H9 (cell line): ENCODE measurements at regions not wholly inside any gene's neighbourhood (a gene's known extent, or its start where the extent isn't known, plus 50 kb on each side); places are given as distances from the start of the nearest gene placed in this dataset.

Experiments
- DNase-seq: peaks from one replicate; pipeline ENCODE4 v3.0.0-alpha.2; 2017
- H2AFZ ChIP-seq: one replicate; pipeline ENCODE4 v1.6.1; 2013; ENCODE audit warnings: mild to moderate bottlenecking, low read length, control low read depth, moderate library complexity
- H2AK5ac ChIP-seq: 2 replicates; pipeline ENCODE4 v1.6.1; 2013; ENCODE audit warnings: low read length, control low read depth, mixed read lengths; ENCODE audit not compliant: insufficient read length
- H2BK120ac ChIP-seq: one replicate; pipeline ENCODE4 v1.6.1; 2013; ENCODE audit warnings: low read depth, mild to moderate bottlenecking, low read length, control low read depth, inconsistent platforms; ENCODE audit not compliant: poor library complexity, severe bottlenecking
- H2BK12ac ChIP-seq: 2 replicates; pipeline ENCODE4 v1.6.1; 2013; ENCODE audit warnings: low read length, control low read depth, mixed read lengths, low read depth; ENCODE audit not compliant: insufficient read length
- H2BK15ac ChIP-seq: 2 replicates; pipeline ENCODE4 v1.6.1; 2013; ENCODE audit warnings: low read depth, low read length, control low read depth
- H2BK20ac ChIP-seq: one replicate; pipeline ENCODE4 v1.6.1; 2013; ENCODE audit warnings: low read depth, mild to moderate bottlenecking, low read length, control low read depth, inconsistent platforms; ENCODE audit not compliant: poor library complexity, severe bottlenecking
- H2BK5ac ChIP-seq: 2 replicates; pipeline ENCODE4 v1.6.1; 2013; ENCODE audit warnings: low read length, control low read depth, mixed read lengths; ENCODE audit not compliant: insufficient read length
- H3K14ac ChIP-seq: 2 replicates; pipeline ENCODE4 v1.6.1; 2013; ENCODE audit warnings: low read length, control low read depth; ENCODE audit not compliant: insufficient read depth
- H3K18ac ChIP-seq: 2 replicates; pipeline ENCODE4 v1.6.1; 2013; ENCODE audit warnings: low read depth, mild to moderate bottlenecking, mixed read lengths, low read length, control low read depth; ENCODE audit not compliant: insufficient read length
- H3K23ac ChIP-seq: 2 replicates; pipeline ENCODE4 v1.6.1; 2013; ENCODE audit warnings: low read length, control low read depth, mixed read lengths, low read depth; ENCODE audit not compliant: insufficient read length
- H3K23me2 ChIP-seq: 2 replicates; pipeline ENCODE4 v1.6.1; 2013; ENCODE audit warnings: low read depth, mild to moderate bottlenecking, mixed read lengths, low read length, control low read depth; ENCODE audit not compliant: insufficient read length, poor library complexity, severe bottlenecking
- H3K27ac ChIP-seq: 2 replicates; pipeline ENCODE4 v1.5.1; 2013; ENCODE audit warnings: low read length, control low read depth, mixed read lengths, low read depth; ENCODE audit not compliant: insufficient read length
- H3K27me3 ChIP-seq: 2 replicates; pipeline ENCODE4 v1.6.1; 2013; ENCODE audit warnings: low read length, control low read depth, inconsistent platforms; ENCODE audit not compliant: insufficient read depth
- H3K4ac ChIP-seq: 2 replicates; pipeline ENCODE4 v1.6.1; 2013; ENCODE audit warnings: low read depth, mild to moderate bottlenecking, control low read depth, inconsistent platforms, low read length, moderate library complexity
- H3K4me1 ChIP-seq: 2 replicates; pipeline ENCODE4 v1.6.1; 2013; ENCODE audit warnings: low read length, control low read depth, inconsistent platforms; ENCODE audit not compliant: insufficient read depth
- H3K4me2 ChIP-seq: 2 replicates; pipeline ENCODE4 v1.6.1; 2013; ENCODE audit warnings: low read length, control low read depth, mixed read lengths; ENCODE audit not compliant: insufficient read length, insufficient read depth
- H3K56ac ChIP-seq: 2 replicates; pipeline ENCODE4 v1.6.1; 2013; ENCODE audit warnings: low read depth, mild to moderate bottlenecking, mixed read lengths, low read length, control low read depth; ENCODE audit not compliant: insufficient read length
- H3K79me1 ChIP-seq: 2 replicates; pipeline ENCODE4 v1.6.1; 2013; ENCODE audit warnings: low read depth, mild to moderate bottlenecking, moderate library complexity, low read length, control low read depth, inconsistent platforms; ENCODE audit not compliant: insufficient read depth, poor library complexity, severe bottlenecking
- H3K79me2 ChIP-seq: 2 replicates; pipeline ENCODE4 v1.6.1; 2013; ENCODE audit warnings: low read length, control low read depth, inconsistent platforms; ENCODE audit not compliant: insufficient read depth
- H3K9ac ChIP-seq: 2 replicates; pipeline ENCODE4 v1.6.1; 2013; ENCODE audit warnings: low read length, control low read depth, mixed read lengths; ENCODE audit not compliant: insufficient read length; ENCODE audit errors: extremely low read depth
- H3K9me3 ChIP-seq: one replicate; pipeline ENCODE4 v1.6.1; 2013; ENCODE audit warnings: low read depth, low read length, inconsistent platforms; ENCODE audit not compliant: control insufficient read depth
- H3T11ph ChIP-seq: one replicate; pipeline ENCODE4 v1.6.1; 2013; ENCODE audit warnings: mild to moderate bottlenecking, low read length, control low read depth, inconsistent platforms
- H4K20me1 ChIP-seq: one replicate; pipeline ENCODE4 v1.6.1; 2013; ENCODE audit not compliant: control insufficient read depth, insufficient read length, insufficient read depth
- H4K5ac ChIP-seq: 2 replicates; pipeline ENCODE4 v1.6.1; 2013; ENCODE audit warnings: low read depth, mild to moderate bottlenecking, mixed read lengths, low read length, control low read depth; ENCODE audit not compliant: insufficient read length
- H4K8ac ChIP-seq: replicated peaks from 2 replicates; pipeline ENCODE4 v1.6.1; 2013; ENCODE audit warnings: low read length, control low read depth, mixed read lengths, low read depth; ENCODE audit not compliant: insufficient read length
- H4K91ac ChIP-seq: 2 replicates; pipeline ENCODE4 v1.6.1; 2013; ENCODE audit warnings: low read depth, mild to moderate bottlenecking, moderate library complexity, mixed read lengths, low read length, control low read depth; ENCODE audit not compliant: insufficient read length
- H3K27ac Mint-ChIP-seq, 3 experiments: 2 replicates in 2 of 3; 3 replicates in 1 of 3; pipeline ENCODE4 v1.8.0; 2020 to 2021; ENCODE audit warnings: mixed read lengths in 3 of 3, mild to moderate bottlenecking in 1 of 3, moderate library complexity in 1 of 3
- H3K27me3 Mint-ChIP-seq: 2 replicates; pipeline ENCODE4 v1.8.0; 2021; ENCODE audit warnings: low read depth, mild to moderate bottlenecking, moderate library complexity, mixed read lengths
- H3K36me3 Mint-ChIP-seq, 3 experiments: 2 replicates in 2 of 3; 3 replicates in 1 of 3; pipeline ENCODE4 v1.8.0; 2020 to 2021; ENCODE audit warnings: low read depth in 3 of 3, mixed read lengths in 3 of 3; ENCODE audit not compliant: insufficient read depth in 1 of 3
- H3K4me1 Mint-ChIP-seq, 2 experiments: 2 replicates each; pipeline ENCODE4 v1.8.0; 2020; ENCODE audit warnings: mixed read lengths in 2 of 2
- H3K4me3 Mint-ChIP-seq, 2 experiments: 2 replicates in 1 of 2; 3 replicates in 1 of 2; pipeline ENCODE4 v1.8.0; 2020 to 2021; ENCODE audit warnings: mild to moderate bottlenecking in 2 of 2, mixed read lengths in 2 of 2, moderate library complexity in 1 of 2
- H3K9me3 Mint-ChIP-seq, 2 experiments: 2 replicates in 1 of 2; 3 replicates in 1 of 2; pipeline ENCODE4 v1.8.0; 2020; ENCODE audit warnings: mild to moderate bottlenecking in 2 of 2, mixed read lengths in 2 of 2, moderate library complexity in 1 of 2
- TF ChIP-seq, protein P1 (sequence below): fragments of 200-600 bp; sonication (generic); conservative IDR thresholded peaks from 3 replicates; pipeline ENCODE4 v1.8.0; 2021; ENCODE audit warnings: antibody characterized with exemption, mild to moderate bottlenecking

DNA sequence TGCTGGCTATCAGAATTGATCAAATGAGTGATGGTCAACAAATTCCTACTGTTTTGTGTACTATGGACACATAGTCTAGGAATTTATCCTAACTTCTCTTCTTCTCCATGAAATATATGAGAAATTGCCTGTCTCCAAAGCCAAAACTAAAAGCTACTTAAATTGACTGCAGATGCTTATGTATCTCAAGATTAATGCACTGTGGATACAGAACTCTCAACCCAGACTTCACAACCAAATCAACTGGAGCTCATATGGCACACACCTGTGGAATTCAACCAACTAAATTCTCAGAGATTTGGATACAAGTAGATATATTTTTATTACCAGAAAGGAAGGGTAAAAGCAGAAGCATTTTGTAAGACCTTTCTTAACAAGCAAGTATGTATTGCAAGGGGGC, 566.1 kb downstream of the LTN1 start:
- no peak overlapping the region for H2AFZ ChIP-seq
- no peak overlapping the region for H2BK15ac ChIP-seq
- H3K27ac ChIP-seq, result no peak overlapping the region
- no peaks in the 10 kb centered on the region for H3K4me1 ChIP-seq
- no peak overlapping the region for H2BK20ac ChIP-seq
- H3K79me2 ChIP-seq, result no peaks in the 10 kb centered on the region
- H2BK5ac ChIP-seq, result no peak overlapping the region
- no peaks in the 10 kb centered on the region for H3K27me3 ChIP-seq
- H3K9me3 ChIP-seq, result no peaks in the 10 kb centered on the region
- no peaks in the 10 kb centered on the region for H3K79me1 ChIP-seq
- DNase-seq, result no peak
- no peak overlapping the region for H3K4ac ChIP-seq
- no peak overlapping the region for H3K14ac ChIP-seq
- no peak overlapping the region for H2BK12ac ChIP-seq
- Mint-ChIP-seq H3K27ac (no peak overlapping the region), H3K4me1 (no peaks in the 10 kb centered on the region), H3K36me3 (no peaks in the 10 kb centered on the region), H3K27me3 (no peaks in the 10 kb centered on the region), H3K4me3 (no peak overlapping the region), H3K9me3 (no peaks in the 10 kb centered on the region)
- H4K91ac ChIP-seq, result no peak overlapping the region
- H4K5ac ChIP-seq, result no peak overlapping the region
- no peaks in the 10 kb centered on the region for H4K20me1 ChIP-seq
- H3K23ac ChIP-seq, result no peak overlapping the region
- H2AK5ac ChIP-seq, result no peak overlapping the region
- H2BK120ac ChIP-seq, result no peak overlapping the region
- H3K23me2 ChIP-seq, result no peaks in the 10 kb centered on the region
- TF ChIP-seq, protein P1, sequence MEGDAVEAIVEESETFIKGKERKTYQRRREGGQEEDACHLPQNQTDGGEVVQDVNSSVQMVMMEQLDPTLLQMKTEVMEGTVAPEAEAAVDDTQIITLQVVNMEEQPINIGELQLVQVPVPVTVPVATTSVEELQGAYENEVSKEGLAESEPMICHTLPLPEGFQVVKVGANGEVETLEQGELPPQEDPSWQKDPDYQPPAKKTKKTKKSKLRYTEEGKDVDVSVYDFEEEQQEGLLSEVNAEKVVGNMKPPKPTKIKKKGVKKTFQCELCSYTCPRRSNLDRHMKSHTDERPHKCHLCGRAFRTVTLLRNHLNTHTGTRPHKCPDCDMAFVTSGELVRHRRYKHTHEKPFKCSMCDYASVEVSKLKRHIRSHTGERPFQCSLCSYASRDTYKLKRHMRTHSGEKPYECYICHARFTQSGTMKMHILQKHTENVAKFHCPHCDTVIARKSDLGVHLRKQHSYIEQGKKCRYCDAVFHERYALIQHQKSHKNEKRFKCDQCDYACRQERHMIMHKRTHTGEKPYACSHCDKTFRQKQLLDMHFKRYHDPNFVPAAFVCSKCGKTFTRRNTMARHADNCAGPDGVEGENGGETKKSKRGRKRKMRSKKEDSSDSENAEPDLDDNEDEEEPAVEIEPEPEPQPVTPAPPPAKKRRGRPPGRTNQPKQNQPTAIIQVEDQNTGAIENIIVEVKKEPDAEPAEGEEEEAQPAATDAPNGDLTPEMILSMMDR, result no peak
- H4K8ac ChIP-seq, result no peak overlapping the region
- no peak overlapping the region for H3K18ac ChIP-seq
- no peak overlapping the region for H3K9ac ChIP-seq
- H3K56ac ChIP-seq, result no peak overlapping the region
- no peak overlapping the region for H3K4me2 ChIP-seq
- no peak overlapping the region for H3T11ph ChIP-seq
